Hepatocyte (in vitro differentiated cells): ENCODE measurements at regions not wholly inside any gene's neighbourhood (a gene's known extent, or its start where the extent isn't known, plus 50 kb on each side); places are given as distances from the start of the nearest gene placed in this dataset.

ENCODE experiments used
- DNase-seq: peaks from one replicate; pipeline ENCODE4 v3.0.0-alpha.2; 2016; ENCODE audit warnings: low spot score
- H2AFZ ChIP-seq: fragments of 200-600 bp; sonication (generic); 2 replicates; pipeline ENCODE4 v1.6.0; 2016; ENCODE audit warnings: antibody characterized with exemption, mild to moderate bottlenecking
- H3K27ac ChIP-seq: fragments of 200-600 bp; sonication (generic); 2 replicates; pipeline ENCODE4 v1.5.1; 2016; ENCODE audit warnings: mild to moderate bottlenecking
- H3K27me3 ChIP-seq: fragments of 200-600 bp; sonication (generic); 2 replicates; pipeline ENCODE4 v1.6.1; 2016
- H3K36me3 ChIP-seq: fragments of 200-600 bp; sonication (generic); replicated peaks from 2 replicates; pipeline ENCODE4 v1.5.1; 2016; ENCODE audit warnings: low read depth; ENCODE audit not compliant: insufficient read depth
- H3K4me1 ChIP-seq: fragments of 200-600 bp; sonication (generic); 2 replicates; pipeline ENCODE4 v1.5.1; 2016; ENCODE audit warnings: mild to moderate bottlenecking, moderate library complexity; ENCODE audit not compliant: insufficient read depth
- H3K4me2 ChIP-seq: fragments of 200-600 bp; sonication (generic); 2 replicates; pipeline ENCODE4 v1.6.0; 2016
- H3K4me3 ChIP-seq: fragments of 200-600 bp; sonication (generic); 2 replicates; pipeline ENCODE4 v1.5.1; 2016; ENCODE audit warnings: mild to moderate bottlenecking
- H3K79me2 ChIP-seq: fragments of 200-600 bp; sonication (generic); 2 replicates; pipeline ENCODE4 v1.6.0; 2017; ENCODE audit warnings: mild to moderate bottlenecking
- H3K9me2 ChIP-seq: fragments of 200-600 bp; sonication (generic); replicated peaks from 2 replicates; pipeline ENCODE4 v1.6.0; 2017; ENCODE audit warnings: mild to moderate bottlenecking; ENCODE audit not compliant: insufficient read depth
- H3K9me3 ChIP-seq: fragments of 200-600 bp; sonication (generic); 2 replicates; pipeline ENCODE4 v1.5.1; 2016; ENCODE audit warnings: low read depth, mild to moderate bottlenecking
- H4K20me1 ChIP-seq: fragments of 200-600 bp; sonication (generic); 2 replicates; pipeline ENCODE4 v1.6.0; 2016; ENCODE audit warnings: mild to moderate bottlenecking; ENCODE audit not compliant: insufficient read depth, poor library complexity, severe bottlenecking
- CTCF ChIP-seq: fragments of 200-600 bp; sonication (generic); IDR thresholded peaks from 2 replicates; pipeline ENCODE4 v1.5.1; 2016; ENCODE audit warnings: antibody characterized with exemption, mild to moderate bottlenecking; ENCODE audit not compliant: poor library complexity
- EZH2 ChIP-seq: fragments of 200-600 bp; sonication (generic); IDR thresholded peaks from 2 replicates; pipeline ENCODE4 v1.6.1; 2016; ENCODE audit warnings: antibody characterized with exemption, mild to moderate bottlenecking, borderline replicate concordance
- EZH2phosphoT487 ChIP-seq: fragments of 200-600 bp; sonication (generic); IDR thresholded peaks from one replicate; pipeline ENCODE4 v1.6.1; 2018; ENCODE audit warnings: antibody characterized with exemption, mild to moderate bottlenecking, low read depth, moderate library complexity; ENCODE audit not compliant: unreplicated experiment, severe bottlenecking
- WGBS: methylation state at CpG from one replicate; pipeline ENCODE4 v1.1.6; 2016; ENCODE audit warnings: low lambda C conversion rate; ENCODE audit errors: missing lambda C conversion rate; 5-methylcytosine and 5-hydroxymethylcytosine counted together

GRCh38 chr2:116696223-116696622 is 1118.3 kb upstream of the DDX18 start:
- Histone ChIP-seq H3K27ac (no peak overlapping the region), H3K36me3 (no peaks in the 10 kb centered on the region), H3K4me2 (no peak overlapping the region), H3K4me1 (no peaks in the 10 kb centered on the region), H3K9me3 (no peaks in the 10 kb centered on the region), H4K20me1 (no peaks in the 10 kb centered on the region), H2AFZ (no peak overlapping the region), H3K27me3 (no peaks in the 10 kb centered on the region), H3K4me3 (no peak overlapping the region), H3K9me2 (no peaks in the 10 kb centered on the region), H3K79me2 (no peaks in the 10 kb centered on the region)
- 81% methylated on average over 4 of the region's 4 CpGs for WGBS
- DNase-seq: no peak
- TF ChIP-seq EZH2phosphoT487 (no peak), CTCF (peak; percentile 13), EZH2 (no peak)

GRCh38 chr2:116696903-116697302 is 1117.6 kb upstream of the DDX18 start:
- DNase-seq: no peak
- TF ChIP-seq EZH2phosphoT487 (no peak), EZH2 (no peak), CTCF (no peak)
- Histone ChIP-seq H3K27ac (no peak overlapping the region), H3K9me2 (no peaks in the 10 kb centered on the region), H3K4me2 (no peak overlapping the region), H4K20me1 (no peaks in the 10 kb centered on the region), H2AFZ (no peak overlapping the region), H3K9me3 (no peaks in the 10 kb centered on the region), H3K36me3 (no peaks in the 10 kb centered on the region), H3K4me3 (no peak overlapping the region), H3K27me3 (no peaks in the 10 kb centered on the region), H3K79me2 (no peaks in the 10 kb centered on the region), H3K4me1 (no peaks in the 10 kb centered on the region)

- Histone ChIP-seq H3K27me3 (no peaks in the 10 kb centered on the region), H2AFZ (no peak overlapping the region), H3K4me2 (no peak overlapping the region), H3K4me1 (no peaks in the 10 kb centered on the region), H3K36me3 (no peaks in the 10 kb centered on the region), H4K20me1 (no peaks in the 10 kb centered on the region), H3K27ac (no peak overlapping the region), H3K79me2 (no peaks in the 10 kb centered on the region), H3K9me2 (no peaks in the 10 kb centered on the region), H3K4me3 (no peak overlapping the region), H3K9me3 (no peaks in the 10 kb centered on the region)
- DNase-seq: no peak
- WGBS: 92% methylated on average over 3 of the region's 3 CpGs
- TF ChIP-seq EZH2phosphoT487 (no peak), EZH2 (no peak), CTCF (no peak)
Observed at GRCh38 chr2:116706396-116706795, 1108.1 kb upstream of the DDX18 start.

- H3K27me3 ChIP-seq: no peaks in the 10 kb centered on the region
- no peaks in the 10 kb centered on the region for H4K20me1 ChIP-seq
- H3K9me2 ChIP-seq: no peaks in the 10 kb centered on the region
- H2AFZ ChIP-seq: no peak overlapping the region
- no peak overlapping the region for H3K27ac ChIP-seq
- 24% methylated on average over 1 of the region's 1 CpG for WGBS
- H3K4me2 ChIP-seq: no peak overlapping the region
- H3K79me2 ChIP-seq: no peaks in the 10 kb centered on the region
- no peak overlapping the region for H3K4me3 ChIP-seq
- H3K36me3 ChIP-seq: no peaks in the 10 kb centered on the region
- TF ChIP-seq CTCF: no peak
- no peak for TF ChIP-seq EZH2
- TF ChIP-seq EZH2phosphoT487: no peak
- no peaks in the 10 kb centered on the region for H3K4me1 ChIP-seq
- DNase-seq: no peak
- no peaks in the 10 kb centered on the region for H3K9me3 ChIP-seq
Observed at GRCh38 chr2:116716038-116716437, 1098.5 kb upstream of the DDX18 start.
